GM21723 (cell line): ENCODE measurements at regions not wholly inside any gene's neighbourhood (a gene's known extent, or its start where the extent isn't known, plus 50 kb on each side); places are given as distances from the start of the nearest gene placed in this dataset.

ENCODE experiments used
- ATAC-seq: cut with Tn5 transposase; IDR thresholded peaks from one replicate; pipeline ENCODE4 v1.9.1; 2021; ENCODE audit warnings: mild to moderate bottlenecking, moderate library complexity; ENCODE audit not compliant: unreplicated experiment

DNA sequence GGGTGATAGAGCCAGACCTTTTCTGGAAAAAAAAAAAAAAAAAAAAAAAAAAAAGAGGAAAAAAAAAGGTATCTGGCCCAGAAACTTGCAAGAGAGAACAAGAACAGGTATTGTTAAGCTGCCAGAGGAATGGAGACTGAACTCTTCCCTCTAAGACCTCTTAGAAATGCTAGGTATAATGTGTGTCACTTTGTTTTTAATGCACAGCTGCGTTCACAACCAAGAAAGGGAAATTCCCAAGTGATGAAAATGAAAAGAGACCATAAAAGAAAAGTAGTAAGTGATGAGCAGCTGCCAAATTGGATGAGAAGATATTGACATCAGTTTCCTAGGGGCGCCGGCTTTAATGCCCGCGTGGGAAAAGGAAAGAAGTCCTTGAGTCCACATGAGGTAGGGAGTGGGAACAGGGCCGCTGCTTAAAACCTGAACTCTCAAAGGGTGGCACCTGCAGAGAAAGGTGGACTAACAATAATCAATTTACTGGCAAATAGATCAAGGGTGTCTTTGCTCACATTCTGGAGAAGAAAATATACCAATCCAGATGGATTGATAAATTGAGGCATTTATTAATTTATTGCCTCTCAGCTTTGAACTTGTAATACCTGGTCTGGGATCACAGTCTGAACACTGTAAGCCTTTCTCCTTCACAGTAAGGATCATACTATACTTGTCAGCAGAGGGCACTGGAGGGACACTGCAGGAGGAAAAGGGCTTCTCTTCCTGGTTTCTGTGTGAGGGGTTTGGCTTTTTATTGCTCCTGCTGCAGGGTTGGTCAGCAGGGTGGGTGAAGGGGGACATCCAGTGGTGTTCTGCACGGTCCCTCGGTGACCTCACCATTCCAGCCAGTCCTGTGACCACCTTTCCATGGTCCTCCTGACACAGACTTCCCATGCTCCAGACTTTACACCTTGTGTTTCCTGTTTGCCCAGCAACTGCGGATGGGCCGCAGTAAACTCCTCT, 131.6 kb downstream of the AQP9 start:
- no peak for ATAC-seq

DNA sequence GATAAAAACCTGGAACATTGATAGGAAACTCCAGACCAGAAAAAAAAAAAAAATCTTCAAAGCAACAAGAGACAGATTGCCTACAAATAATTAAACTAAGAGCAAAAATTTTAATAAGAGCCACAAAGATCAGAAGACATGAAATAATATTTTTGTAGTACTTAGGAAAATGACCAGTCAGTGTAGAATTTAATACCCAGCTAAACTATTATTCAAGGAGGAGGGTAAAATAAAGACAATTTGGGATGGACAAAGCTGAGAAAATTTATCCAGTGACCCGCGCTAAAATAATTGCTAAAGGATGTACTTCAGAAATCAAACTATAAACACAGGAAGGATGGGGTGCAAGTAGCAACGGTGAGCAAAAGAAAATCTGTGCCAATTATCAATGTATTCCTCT, 133.2 kb downstream of the AQP9 start:
- ATAC-seq = no peak

DNA sequence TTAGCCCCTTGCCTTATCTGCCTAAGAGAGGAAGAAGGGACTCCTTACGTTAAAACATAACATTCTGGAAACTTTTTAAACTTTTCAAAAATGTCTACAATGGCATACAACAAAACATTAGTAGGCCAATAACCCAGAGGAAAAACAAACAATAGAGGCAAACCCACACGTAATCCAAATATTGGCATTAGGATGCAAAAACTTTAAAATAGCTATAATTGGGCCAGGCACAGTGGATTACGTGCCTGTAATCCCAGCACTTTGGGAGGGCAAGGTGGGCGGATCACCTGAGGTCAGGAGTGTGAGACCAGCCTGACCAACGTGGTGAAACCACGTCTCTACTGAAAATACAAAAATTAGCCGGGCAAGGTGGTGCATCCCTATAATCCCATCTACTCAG, 134.9 kb downstream of the AQP9 start:
- ATAC-seq = no peak

DNA sequence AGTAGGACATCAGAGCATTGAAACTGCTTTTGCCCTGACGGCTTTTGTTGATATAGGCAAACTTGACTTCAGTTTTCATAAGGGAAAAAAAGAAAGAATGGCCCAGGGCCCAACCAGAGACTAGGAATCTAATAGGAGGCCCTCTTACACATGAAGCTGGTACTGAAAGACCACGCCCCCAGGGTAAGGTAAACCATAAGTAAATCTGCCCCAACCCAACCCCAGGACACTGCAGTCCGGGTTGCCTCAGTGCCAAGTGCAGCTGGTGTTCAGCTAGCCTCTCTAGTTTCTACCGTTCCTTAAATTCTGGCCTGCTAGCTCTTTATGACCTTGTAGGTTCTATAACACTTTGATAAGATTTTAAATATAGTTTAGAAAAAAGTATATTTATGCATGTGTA, 136.7 kb downstream of the AQP9 start:
- ATAC-seq = no peak

DNA sequence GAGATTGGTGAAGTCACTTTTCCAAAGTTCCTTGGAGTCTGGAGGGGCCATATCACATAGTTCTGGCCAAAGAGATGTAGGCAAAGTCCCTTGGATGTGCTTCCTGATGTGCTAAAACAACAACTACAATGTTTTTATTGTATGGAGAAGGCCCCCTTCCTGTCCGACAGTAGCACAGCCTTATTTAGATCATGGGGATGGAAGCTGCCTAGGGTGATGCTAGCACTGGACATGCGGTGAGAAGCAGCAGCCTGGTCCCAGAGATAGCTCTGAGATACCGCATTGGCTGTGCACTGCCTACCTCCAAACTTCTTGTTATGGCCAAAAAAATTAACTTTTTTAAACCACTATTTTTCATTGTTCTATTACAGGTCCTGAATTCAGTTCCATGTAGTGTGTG, 137.6 kb downstream of the AQP9 start:
- no peak for ATAC-seq

DNA sequence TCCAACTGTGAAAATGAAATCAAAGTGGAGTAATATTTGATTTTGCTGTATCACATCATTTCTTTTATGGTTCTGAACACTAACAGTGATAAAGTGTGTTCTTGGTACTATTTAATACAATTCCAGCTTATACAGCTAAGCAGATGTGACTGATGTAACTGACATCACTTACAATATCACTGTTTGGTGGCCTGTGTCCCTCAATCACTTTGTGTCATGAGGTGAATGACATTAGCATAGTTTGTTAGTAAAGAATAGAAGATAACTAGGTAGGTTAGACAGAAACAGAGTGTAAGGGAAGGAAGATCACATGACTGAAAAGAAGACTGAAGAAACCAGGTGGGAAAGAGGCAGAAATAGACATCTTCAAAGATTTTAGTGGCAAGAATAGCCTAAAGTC, 138.7 kb downstream of the AQP9 start:
- no peak for ATAC-seq

DNA sequence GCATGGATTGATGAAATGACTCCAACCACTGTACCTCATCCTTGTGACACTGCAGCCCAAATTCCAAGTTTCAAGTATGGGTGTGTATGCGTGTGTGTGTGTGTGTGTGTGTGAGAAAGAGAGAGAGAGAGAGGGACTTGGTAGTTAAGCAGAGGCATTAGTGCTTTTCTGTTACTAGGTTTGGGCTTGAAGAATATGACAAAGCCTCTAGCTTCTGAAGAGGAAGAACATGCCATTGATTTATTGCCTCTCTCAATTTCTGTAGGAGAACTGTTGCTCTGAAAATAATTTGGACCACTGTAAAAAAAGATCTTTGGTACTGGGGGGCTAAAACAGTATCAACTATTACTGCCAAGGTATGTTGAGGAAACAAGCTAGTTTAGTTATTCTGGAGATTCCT, 139.2 kb downstream of the AQP9 start:
- no peak for ATAC-seq

DNA sequence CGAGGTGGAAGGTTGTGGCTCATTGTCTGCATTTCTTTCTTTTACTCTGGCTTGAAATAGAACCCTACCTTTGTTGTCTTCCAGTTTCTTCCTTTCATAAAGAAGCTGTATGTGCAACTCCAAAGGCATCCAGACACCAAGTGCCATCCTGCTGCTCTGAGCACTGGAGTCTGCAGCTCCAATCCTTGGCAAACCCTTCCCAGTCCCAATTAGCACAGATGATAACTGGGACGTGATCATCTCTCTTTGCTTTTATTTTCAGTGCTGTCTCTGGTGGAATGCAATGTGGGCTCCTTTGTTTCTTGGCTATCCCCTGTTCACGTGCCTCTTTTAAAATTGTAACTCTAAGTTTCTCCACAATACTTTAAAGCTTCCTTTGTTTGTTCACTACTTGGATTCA, 140.9 kb downstream of the AQP9 start:
- ATAC-seq = no peak

DNA sequence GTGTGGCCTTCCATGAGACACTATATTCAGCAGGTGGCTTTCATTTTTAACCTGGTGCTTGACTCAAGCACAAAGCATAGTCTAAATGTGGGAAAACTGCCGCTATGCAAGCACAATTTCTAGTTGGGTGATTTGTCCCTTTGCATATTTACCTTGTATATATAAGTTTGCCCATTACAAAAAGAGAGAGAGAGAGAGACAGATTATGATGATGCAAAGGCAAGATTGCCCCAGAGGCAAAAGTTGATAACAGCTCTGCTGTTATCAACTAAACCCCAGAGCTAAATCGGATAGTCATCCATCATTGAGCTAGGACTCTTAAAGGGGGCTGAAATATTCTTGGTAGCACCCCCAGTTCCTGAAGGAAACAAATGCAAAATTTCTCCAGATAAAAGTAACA, 141.5 kb downstream of the AQP9 start:
- no peak for ATAC-seq

DNA sequence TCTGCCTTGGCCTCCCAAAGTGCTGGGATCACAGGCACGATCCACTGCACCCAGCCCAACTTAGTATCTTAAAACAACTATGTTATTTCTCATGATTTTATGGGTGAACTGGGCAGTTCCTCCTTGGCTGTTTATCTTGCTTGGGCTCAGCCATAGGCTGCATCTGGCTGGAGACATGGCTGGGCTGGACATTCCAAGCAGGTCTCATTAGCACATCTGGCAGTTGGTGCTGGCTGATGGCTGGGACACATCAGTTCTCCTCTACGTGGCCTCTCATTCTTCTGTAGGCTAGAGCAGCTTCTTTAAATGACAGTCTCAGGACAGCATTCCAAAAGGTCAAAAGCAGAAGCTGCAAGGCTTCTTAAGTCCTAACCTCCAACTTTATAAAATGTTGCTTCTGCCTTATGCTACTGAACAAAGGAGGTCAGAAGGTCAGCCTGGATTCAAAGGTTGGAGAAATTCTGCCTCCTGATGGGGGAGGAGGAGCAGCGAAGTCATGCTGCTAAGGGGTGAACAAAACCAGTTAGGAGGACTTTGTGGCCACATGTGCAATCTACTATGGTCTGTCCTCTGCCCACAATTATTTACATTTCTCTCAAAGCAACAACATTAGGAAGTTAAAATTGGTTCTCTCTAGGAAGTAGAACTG, 144.0 kb downstream of the AQP9 start:
- ATAC-seq = no peak

DNA sequence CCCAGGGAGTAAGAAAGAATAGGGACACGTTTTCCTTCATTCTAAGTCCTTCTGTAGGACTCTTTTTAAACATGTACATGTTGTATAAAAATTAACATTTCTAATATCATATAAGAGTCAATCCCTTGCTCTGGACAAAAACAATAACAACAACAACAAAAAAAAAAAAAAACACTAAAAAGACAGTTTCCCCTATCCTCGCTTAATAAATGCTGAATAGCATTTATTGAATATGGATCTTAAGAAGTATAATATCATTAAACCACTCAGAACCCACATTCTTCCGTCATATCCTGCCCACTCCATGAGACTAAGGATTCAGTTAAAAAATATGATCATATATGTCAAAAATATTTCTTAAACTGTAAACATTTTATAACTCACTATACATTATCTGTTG, 145.1 kb downstream of the AQP9 start:
- no peak for ATAC-seq

DNA sequence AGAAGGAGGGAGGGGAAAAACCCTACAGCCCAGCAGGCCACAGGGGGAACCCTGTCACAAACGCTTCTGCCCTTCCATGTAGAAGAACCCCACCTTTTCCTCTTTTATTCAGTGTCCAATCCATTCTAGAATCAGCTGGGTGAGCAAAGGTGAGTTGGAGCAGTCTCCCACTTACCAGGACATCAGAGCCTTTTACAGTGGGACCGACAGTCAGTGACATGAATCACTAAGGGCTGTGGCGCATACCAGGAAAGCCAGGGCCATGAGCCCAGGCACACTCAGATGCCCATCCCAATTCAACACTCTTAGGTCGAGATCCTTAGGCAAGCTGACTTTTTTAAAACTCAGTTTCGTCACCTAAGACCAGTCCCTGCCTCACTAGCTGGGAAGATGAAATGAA, 146.1 kb downstream of the AQP9 start:
- no peak for ATAC-seq

DNA sequence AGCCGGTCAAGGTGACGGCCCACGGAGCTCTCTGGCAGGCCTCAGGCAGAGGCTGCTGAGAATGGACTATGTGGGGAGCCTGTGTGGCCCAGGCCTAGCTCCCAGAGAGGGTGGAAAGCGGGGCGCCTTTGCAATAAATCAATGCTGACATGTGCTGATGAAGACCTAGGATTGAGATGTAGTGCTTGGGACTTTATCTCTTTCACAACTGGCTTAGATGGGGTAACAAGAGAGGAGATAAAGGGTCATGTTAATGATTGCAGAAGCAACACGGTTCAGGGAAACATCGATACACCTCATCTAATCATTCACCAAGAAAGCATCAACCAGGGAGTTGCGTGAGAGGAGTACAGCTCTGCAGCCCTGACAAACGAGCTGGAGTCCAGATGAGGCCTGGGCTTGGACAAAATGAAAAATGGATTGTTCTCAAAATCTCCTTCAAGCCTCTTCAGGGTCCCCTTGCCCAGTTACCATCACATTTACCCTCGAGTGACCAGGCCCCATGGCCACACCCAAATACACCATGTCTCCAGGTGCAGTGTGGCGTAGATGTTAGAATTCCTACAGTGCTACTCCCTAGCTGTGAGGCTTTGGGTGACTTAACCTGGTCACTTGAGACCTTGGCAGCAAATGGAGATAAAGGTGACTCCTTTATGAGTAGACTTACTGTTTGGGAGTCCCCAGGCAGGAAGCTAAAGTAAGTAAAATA, 146.4 kb upstream of the LIPC start:
- no peak for ATAC-seq

DNA sequence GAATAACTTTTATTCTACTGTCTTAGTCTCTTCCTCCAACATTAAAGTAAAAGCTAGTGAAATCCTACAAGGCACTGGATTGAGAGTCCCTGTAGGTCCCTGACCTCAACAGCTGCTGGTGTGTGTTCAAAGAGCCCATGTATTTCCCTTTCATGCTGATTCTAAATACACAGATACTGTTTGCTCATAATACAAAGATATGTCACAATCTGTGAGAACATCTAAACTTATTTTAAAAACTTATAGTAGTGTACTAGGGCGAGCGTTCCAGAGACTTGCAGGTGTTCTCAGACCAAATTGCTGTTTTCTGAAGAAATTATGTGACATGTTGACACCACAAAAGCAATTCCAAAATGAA, 145.9 kb upstream of the LIPC start:
- no peak for ATAC-seq

DNA sequence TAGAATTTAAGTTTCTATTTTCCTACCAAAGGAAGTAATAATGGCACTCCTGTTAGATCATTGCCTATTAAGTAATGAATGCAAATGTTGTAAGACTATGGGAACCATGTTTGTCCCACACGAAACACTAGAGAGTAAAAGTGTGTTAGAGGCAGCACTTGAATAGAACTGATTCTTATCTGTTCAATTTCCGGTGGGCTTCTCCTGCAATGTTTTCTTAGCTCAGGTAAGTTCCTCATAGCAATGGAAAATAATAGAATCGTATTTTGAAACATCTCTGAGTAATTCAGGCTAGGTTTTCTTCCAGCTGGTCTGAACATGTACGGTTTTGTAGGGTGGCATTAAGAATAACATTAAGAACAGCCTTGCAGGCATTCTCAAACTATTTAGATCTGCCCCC, 145.3 kb upstream of the LIPC start:
- no peak for ATAC-seq

DNA sequence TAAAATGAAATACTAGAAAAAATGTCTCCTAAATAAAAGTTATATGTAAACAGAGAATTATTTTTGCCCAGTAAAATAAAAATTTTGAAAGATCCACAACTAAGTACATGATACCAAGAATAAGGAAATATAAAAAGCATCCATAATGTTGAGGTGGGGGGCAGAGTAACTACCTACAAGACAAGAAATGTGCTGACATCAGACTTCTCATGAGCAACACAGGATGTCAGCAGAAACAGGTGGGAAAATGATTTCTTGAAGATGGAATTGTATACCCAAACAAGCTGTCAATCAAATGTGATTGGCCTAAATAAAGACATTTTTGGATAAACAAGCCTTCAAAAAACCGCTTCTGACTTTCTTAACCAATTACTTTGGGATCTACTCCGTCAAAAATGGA, 143.9 kb upstream of the LIPC start:
- no peak for ATAC-seq

DNA sequence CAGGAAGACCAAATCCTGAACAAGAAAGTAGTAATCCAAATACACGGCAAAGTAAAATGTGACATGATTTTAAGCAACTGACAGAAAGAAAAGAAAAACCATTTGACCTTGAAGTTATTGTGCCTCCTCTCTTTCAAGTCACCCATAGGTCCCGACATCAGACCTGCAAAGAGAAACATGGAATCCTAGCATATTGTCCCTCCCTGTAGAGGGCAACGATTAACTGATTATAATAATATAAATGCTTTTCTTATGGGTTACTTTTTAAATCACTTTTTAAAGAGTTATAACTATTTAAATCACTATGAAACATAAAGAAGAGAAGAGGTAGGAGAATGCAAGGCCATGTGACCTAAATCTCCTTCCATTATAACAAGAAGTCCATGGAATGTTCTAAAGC, 143.2 kb upstream of the LIPC start:
- no peak for ATAC-seq

DNA sequence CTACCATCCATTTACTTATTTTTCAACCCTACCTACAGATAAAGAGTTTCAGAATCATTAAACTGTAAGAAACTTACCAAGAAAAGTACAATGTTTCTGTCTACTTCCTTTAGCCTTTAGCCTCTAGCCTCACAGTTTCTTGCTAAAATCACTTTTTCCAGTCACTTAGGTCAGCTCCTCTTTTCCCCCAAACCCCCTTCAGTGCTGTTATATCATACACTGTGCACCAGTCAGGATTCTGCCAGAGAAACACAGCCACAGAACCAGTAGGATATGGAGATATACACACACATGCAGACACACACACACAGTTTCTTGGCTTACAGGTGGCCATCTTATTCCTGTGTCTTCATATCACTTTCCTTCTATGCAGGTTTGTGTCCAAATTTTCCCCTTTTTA, 139.9 kb upstream of the LIPC start:
- ATAC-seq = no peak

DNA sequence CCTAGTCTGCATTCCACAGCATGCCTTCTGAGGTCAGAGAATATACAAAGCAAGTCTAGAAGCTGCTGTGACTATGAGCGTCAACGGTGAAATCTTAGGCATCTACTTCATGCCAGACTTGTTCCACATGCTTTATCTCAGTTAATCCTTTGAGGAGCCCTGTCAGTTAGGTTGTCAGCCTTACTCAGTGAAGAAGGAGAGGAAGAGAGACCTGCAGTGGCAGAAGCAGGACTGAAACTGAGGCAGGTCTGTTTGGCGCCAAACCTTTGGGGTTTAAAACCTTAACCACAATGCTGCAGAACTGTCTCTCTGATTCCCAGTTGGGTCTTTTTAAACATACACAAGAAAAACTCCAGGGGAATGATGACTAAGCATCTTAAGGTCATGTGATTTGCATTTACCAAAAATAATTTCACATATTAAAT, 139.0 kb upstream of the LIPC start:
- ATAC-seq = no peak

DNA sequence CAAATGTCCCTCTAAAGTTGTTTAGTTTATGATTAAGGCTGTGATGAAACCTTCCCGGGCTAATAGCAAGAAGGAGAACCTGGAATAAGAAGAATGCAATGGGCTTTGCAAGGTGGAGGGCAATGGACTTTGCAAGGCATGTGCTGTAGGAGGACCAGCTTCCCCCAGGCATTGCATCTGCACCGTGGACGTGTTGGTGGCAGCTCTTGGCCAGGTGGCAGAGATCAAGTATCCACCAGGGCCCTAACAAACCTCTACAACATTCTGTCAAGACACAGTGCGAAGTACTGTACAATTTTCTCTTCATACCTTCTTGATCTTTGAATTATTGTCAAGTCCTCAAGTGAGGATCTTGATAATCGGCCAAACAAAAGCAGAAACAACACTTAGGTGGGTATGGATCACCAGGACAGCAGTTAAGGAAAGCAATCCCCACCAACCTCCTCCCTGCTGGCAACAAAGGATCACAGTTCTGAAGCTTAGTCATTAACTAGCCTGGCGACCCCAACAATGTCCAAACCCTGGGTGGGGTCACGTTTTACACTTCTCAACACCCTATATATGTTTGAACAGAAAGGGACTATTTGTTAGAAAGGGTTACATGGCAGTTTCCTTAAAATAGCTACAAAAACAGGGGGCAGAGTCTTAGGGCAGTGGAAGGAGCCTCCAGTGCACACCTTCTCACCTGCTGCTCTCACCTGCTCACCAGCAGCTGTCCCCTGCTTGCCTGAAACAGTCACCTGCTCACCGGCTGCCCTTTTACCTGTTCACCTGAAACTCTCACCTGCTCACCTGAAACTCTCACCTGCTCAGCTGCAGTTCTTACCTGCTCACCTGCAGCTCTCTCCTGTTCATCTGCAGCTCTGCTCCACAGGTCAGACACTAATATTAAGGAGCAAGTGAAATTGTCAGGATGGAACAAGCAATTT, 137.9 kb upstream of the LIPC start:
- no peak for ATAC-seq
